ENCODE measurements at regions not wholly inside any gene's neighbourhood (a gene's known extent, or its start where the extent isn't known, plus 50 kb on each side); places are given as distances from the start of the nearest gene placed in this dataset.

DNA sequence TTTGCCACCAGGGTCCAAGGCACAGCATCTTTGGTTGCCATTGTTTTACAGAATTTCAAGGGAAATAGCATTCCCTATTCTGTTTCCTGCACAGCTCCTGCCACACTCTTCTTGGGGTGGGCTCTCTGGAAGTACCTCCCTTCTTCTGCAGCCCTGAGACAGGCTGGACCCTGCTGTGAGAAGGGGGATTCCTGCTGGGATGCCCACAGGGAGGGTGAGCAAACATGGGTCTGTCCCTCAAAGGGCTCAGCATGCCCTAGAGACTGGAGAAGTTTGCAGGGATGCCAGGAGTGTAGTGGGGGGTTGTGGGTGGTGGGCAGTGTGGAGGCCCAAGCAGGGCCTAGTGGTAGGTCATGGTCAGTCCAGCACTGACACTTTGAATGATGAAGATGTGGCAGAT lies 222.2 kb upstream of the GPR26 start:
- no peak for DNase-seq (ENCODE audit: low read depth)
- TF ChIP-seq, protein P1, sequence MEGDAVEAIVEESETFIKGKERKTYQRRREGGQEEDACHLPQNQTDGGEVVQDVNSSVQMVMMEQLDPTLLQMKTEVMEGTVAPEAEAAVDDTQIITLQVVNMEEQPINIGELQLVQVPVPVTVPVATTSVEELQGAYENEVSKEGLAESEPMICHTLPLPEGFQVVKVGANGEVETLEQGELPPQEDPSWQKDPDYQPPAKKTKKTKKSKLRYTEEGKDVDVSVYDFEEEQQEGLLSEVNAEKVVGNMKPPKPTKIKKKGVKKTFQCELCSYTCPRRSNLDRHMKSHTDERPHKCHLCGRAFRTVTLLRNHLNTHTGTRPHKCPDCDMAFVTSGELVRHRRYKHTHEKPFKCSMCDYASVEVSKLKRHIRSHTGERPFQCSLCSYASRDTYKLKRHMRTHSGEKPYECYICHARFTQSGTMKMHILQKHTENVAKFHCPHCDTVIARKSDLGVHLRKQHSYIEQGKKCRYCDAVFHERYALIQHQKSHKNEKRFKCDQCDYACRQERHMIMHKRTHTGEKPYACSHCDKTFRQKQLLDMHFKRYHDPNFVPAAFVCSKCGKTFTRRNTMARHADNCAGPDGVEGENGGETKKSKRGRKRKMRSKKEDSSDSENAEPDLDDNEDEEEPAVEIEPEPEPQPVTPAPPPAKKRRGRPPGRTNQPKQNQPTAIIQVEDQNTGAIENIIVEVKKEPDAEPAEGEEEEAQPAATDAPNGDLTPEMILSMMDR (IDR thresholded peaks at IDR 0.05; ENCODE audit: control insufficient read depth, insufficient read depth, low read depth, low read length, missing control alignments) = no peak
- no peak overlapping the region for H3K4me3 ChIP-seq (ENCODE audit: control insufficient read depth, low read depth, low read length)

DNA sequence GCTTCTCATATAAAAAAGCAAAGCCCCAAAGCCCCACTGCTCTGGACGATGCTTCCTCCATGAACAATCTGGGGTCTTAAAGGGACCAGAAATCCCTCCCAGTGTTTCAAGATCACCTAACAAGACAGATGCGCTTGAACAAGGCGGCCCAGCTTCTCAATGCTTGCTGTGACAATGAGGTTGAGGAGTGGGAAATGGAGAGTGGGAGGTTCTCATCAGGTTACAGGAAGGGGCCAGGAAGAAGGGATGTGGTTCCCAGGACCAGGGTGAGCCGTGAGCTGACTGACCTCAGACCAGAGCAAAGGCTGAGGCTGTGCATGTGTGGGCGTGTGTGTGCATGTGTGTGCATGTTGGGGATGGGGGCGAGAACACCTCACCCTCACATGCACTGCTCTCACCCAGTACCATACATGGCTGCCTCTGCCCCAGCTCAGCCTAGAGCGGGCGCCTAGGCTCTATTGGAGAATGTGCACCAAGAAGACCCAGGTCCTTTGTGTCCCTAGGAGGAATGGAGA lies 220.8 kb upstream of the GPR26 start:
- no peak for DNase-seq (ENCODE audit: low read depth)
- TF ChIP-seq, protein P1 (IDR thresholded peaks at IDR 0.05; ENCODE audit: control insufficient read depth, insufficient read depth, low read depth, low read length, missing control alignments) = no peak
- no peak overlapping the region for H3K4me3 ChIP-seq (ENCODE audit: control insufficient read depth, low read depth, low read length)

DNA sequence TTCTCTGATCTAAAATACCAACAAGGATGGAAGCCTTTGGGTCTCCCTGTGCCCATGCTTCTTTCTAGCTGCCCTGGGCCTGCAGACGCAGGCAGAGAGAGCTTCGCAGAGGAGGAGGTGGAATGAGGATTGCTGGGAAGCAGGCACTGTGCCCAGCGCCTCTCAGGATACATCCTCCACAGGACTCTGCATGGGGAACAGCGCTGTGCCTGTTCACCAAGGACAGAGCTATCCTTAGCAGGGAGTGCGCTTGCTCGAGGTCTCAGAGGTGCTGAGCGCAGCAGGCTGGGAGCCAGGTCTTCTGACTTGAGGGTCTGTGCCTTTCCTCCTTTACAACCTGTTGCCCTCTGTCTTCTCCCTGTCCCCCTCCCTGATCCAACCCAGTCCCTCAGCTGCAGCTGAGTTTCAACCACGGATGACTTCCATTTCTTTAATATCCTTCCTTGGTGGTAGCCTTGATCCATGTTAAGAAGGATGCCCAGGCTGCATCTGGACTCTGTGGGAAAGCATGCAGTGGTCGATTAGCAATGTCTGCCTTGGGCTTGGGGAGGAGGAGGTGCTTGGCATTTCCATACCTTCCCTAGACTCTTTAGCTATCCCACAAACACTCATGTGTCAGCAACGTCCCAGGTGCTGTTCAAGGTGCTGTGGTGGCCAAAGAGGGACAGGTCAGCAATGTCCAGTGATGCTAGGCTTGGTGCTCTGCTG lies 219.6 kb upstream of the GPR26 start:
- H3K4me3 ChIP-seq (ENCODE audit: control insufficient read depth, low read depth, low read length) = no peak overlapping the region
- DNase-seq (ENCODE audit: low read depth) = no peak
- TF ChIP-seq, protein P1 (IDR thresholded peaks at IDR 0.05; ENCODE audit: control insufficient read depth, insufficient read depth, low read depth, low read length, missing control alignments) = no peak

DNA sequence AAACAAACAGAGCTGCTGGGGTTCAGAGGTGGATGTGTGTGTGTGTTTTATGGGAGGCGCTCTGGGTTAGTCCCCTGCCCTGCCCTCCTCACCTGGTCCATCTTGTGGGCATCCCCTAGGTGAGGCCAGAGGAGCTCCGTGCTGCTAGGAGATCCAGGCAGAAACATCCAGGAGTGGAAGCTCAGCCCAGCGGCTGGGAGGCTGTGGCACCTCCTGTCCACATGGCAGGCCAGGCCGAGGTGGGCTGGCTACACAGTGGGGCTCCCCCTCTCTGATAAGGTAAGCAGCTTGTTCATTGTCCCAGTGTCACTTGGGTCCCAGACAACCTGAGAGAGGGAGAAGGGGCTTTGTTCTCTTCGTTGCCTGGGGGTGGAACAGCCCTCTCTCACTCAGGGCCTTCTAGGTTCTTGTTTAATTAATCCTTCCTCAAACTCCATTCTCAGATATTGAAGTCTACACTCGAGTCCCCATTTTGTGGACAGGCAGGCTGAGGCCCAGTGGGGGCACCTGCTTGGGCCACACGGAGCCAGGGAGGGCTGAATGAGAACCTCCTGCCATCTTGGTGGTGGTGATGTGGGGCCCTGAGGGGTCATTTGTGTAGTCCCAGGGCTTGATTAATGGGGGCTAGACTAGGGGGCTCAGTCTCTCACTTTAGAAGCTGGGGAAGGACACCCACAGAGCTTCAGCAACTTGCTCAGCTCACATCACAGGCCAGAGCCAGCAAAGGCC lies 216.8 kb upstream of the GPR26 start:
- no peak for DNase-seq (ENCODE audit: low read depth)
- H3K4me3 ChIP-seq (ENCODE audit: control insufficient read depth, low read depth, low read length) = no peak overlapping the region
- TF ChIP-seq, protein P1 (IDR thresholded peaks at IDR 0.05; ENCODE audit: control insufficient read depth, insufficient read depth, low read depth, low read length, missing control alignments) = no peak

DNA sequence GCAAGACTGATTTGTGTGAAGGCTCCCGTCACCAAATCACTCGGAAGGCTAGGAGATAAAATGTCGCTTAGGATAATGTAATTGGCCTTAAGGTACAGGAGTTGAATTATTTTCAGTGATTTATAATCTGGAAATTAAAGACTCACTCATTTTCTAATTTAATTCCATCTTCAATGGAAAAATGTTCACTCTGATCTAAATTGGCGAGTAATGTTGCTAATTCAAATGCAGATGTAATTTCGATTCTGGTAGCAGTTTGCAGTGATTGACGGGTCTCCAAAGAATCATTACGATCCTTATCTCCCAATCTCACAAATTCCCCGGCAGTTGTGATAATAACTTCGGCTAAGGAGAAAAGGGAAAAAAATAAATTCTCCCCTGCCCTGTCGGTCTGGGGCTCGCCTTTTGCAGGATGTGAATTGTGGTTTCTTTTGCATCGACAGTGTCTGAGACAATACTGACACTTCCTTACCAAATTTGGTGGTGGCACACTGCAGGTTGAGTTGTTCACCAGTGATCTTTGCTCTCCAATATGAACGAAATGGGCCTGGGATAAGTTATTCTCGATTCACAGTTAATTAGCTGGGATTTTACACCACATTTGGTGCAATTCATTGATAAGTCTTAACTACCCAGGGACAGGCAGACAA lies 215.1 kb upstream of the GPR26 start:
- DNase-seq (ENCODE audit: low read depth) = no peak
- TF ChIP-seq, protein P1 (IDR thresholded peaks at IDR 0.05; ENCODE audit: control insufficient read depth, insufficient read depth, low read depth, low read length, missing control alignments) = no peak
- no peak overlapping the region for H3K4me3 ChIP-seq (ENCODE audit: control insufficient read depth, low read depth, low read length)

DNA sequence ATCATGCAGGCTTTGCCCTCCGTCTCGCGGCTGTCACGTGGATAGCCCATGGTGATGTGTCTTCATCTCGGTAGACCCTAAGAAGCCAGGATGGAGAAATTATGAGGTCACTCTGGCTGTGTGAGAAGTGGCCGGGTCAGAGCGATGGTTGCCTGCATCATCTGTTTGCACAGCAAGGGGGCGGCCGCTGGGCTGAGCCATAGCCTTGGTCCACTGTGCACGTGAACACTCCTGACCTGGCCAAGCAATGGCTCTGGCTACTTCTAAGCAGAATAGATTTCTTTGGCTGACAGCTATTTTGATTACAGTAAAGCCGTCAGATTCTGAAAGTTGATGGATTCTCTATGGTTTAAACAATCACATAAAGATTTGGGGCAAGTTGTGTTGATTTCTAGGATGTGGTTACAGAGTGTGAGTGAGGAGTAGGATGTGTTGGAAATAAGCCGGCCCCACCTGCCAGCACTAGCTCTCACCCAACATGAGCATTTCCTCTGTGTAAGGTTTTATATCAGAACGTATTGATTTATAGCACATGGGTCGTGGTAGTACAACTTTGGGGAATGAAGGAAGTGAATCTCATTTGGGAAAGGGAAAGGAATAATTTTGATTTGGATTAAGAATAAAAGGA lies 214.4 kb upstream of the GPR26 start:
- no peak for DNase-seq (ENCODE audit: low read depth)

More for the DNA sequence above, 214.4 kb upstream of the GPR26 start:
- H3K4me3 ChIP-seq (ENCODE audit: control insufficient read depth, low read depth, low read length) = no peak overlapping the region
- TF ChIP-seq, protein P1 (IDR thresholded peaks at IDR 0.05; ENCODE audit: control insufficient read depth, insufficient read depth, low read depth, low read length, missing control alignments) = no peak
